OCI-LY3 (cell line): ENCODE measurements at regions not wholly inside any gene's neighbourhood (a gene's known extent, or its start where the extent isn't known, plus 50 kb on each side); places are given as distances from the start of the nearest gene placed in this dataset.

Source experiments
- EZH2phosphoT487 ChIP-seq: fragments of 200-600 bp; shearing (Covaris generic); IDR thresholded peaks from 2 replicates; pipeline ENCODE4 v1.6.1; 2018; ENCODE audit warnings: antibody characterized with exemption, mixed run types, low read depth
- TF ChIP-seq, protein P1 (sequence below): fragments of 200-600, 300-600 bp; sonication (generic); IDR thresholded peaks from 2 replicates; pipeline ENCODE4 v1.5.1; 2014; ENCODE audit warnings: antibody characterized with exemption, low read length, low read depth

DNA sequence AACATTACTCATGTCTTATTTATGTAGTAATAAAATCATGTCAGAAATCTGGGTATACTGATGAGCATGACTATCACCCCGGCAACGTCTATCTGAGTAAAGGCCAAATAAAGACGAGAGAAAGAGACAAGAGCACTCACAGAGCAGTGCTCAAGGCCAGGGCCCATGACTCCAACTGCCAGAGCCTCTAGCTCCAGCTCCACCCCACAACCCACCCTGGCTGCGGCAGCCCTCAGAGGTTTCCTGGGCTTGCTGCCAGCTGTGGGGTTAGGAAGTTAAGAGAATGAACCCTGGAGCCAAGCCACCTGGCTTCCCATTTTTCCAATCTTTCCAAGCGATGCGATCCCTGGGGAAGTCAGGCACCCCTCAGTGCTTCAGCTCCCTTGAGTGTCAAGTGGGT lies 92.0 kb upstream of the PAX1 start:
- TF ChIP-seq, protein P1, sequence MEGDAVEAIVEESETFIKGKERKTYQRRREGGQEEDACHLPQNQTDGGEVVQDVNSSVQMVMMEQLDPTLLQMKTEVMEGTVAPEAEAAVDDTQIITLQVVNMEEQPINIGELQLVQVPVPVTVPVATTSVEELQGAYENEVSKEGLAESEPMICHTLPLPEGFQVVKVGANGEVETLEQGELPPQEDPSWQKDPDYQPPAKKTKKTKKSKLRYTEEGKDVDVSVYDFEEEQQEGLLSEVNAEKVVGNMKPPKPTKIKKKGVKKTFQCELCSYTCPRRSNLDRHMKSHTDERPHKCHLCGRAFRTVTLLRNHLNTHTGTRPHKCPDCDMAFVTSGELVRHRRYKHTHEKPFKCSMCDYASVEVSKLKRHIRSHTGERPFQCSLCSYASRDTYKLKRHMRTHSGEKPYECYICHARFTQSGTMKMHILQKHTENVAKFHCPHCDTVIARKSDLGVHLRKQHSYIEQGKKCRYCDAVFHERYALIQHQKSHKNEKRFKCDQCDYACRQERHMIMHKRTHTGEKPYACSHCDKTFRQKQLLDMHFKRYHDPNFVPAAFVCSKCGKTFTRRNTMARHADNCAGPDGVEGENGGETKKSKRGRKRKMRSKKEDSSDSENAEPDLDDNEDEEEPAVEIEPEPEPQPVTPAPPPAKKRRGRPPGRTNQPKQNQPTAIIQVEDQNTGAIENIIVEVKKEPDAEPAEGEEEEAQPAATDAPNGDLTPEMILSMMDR: no peak
- no peak for TF ChIP-seq EZH2phosphoT487
